ENCODE measurements at regions not wholly inside any gene's neighbourhood (a gene's known extent, or its start where the extent isn't known, plus 50 kb on each side); places are given as distances from the start of the nearest gene placed in this dataset.

- H3K4me1 ChIP-seq (replicated peaks in 1 of 2) = no peaks in the 10 kb centered on the region
- intact Hi-C loops (cut with DNase I) = loop anchor here in 1 of 2 donors (10.0 kb wide), 1 partner anchor 642 kb away; no protein-coding TSS in a partner anchor
- H3K27ac ChIP-seq = no peak overlapping the region
- no peak overlapping the region for H3K4me3 ChIP-seq
- TF ChIP-seq POLR2A (IDR thresholded peaks at IDR 0.05) (no peak), CTCF (IDR thresholded peaks at IDR 0.05) (no peak)
- H3K9me3 ChIP-seq (replicated peaks in 1 of 3) = no peaks in the 10 kb centered on the region
- WGBS, 4 donors = 52 to 65% (median 58%) methylated on average over 3 of the region's 3 CpGs
- no peaks in the 10 kb centered on the region for H3K36me3 ChIP-seq (replicated peaks in 1 of 2)
- DNase-seq = no peak
- no peaks in the 10 kb centered on the region for H3K27me3 ChIP-seq
Observed at GRCh38 chr17:33676444-33676843, 383.3 kb upstream of the ASIC2 start.

- intact Hi-C loops (cut with DNase I) = loop anchor here in 1 of 2 donors (10.0 kb wide), 1 partner anchor 645 kb away; no protein-coding TSS in a partner anchor
- WGBS, 4 donors = 74 to 84% (median 81%) methylated on average over 6 of the region's 6 CpGs
- no peak for DNase-seq
Observed at GRCh38 chr17:33679595-33679994, 386.5 kb upstream of the ASIC2 start.

GRCh38 chr17:33680472-33680871 lies 387.4 kb upstream of the ASIC2 start:
- Histone ChIP-seq H3K27me3 (no peaks in the 10 kb centered on the region), H3K4me3 (no peak overlapping the region), H3K27ac (no peak overlapping the region), H3K4me1 (replicated peaks in 1 of 2) (no peaks in the 10 kb centered on the region), H3K36me3 (replicated peaks in 1 of 2) (no peaks in the 10 kb centered on the region), H3K9me3 (replicated peaks in 1 of 3) (no peaks in the 10 kb centered on the region)
- intact Hi-C loops (cut with DNase I) = no loop called here
- TF ChIP-seq POLR2A (IDR thresholded peaks at IDR 0.05) = no peak
- TF ChIP-seq CTCF (IDR thresholded peaks at IDR 0.05) = no peak
- no peak for DNase-seq
- 69 to 91% (median 76%) methylated on average over 3 to 4 of the region's 4 CpGs for WGBS, 4 donors

More at GRCh38 chr17:33679595-33679994, 386.5 kb upstream of the ASIC2 start:
- no peaks in the 10 kb centered on the region for H3K27me3 ChIP-seq
- no peaks in the 10 kb centered on the region for H3K36me3 ChIP-seq (replicated peaks in 1 of 2)
- H3K9me3 ChIP-seq (replicated peaks in 1 of 3) = no peaks in the 10 kb centered on the region
- H3K27ac ChIP-seq = no peak overlapping the region
- H3K4me1 ChIP-seq (replicated peaks in 1 of 2) = no peaks in the 10 kb centered on the region
- TF ChIP-seq CTCF (IDR thresholded peaks at IDR 0.05) = no peak
- TF ChIP-seq POLR2A (IDR thresholded peaks at IDR 0.05) = no peak
- H3K4me3 ChIP-seq = no peak overlapping the region

GRCh38 chr17:33682599-33682998 lies 389.5 kb upstream of the ASIC2 start:
- Histone ChIP-seq H3K4me3 (no peak overlapping the region), H3K27me3 (no peaks in the 10 kb centered on the region), H3K4me1 (replicated peaks in 1 of 2) (no peaks in the 10 kb centered on the region), H3K36me3 (replicated peaks in 1 of 2) (no peaks in the 10 kb centered on the region), H3K9me3 (replicated peaks in 1 of 3) (no peaks in the 10 kb centered on the region), H3K27ac (no peak overlapping the region)
- TF ChIP-seq POLR2A (IDR thresholded peaks at IDR 0.05) = no peak
- TF ChIP-seq CTCF (IDR thresholded peaks at IDR 0.05) = no peak
- DNase-seq = no peak
- intact Hi-C loops (cut with DNase I) = no loop called here
